Activated CD4-positive, alpha-beta T cell treated with anti-CD3 and anti-CD28 coated beads, Interleukin-2, amount 50 U/mL, for 48 hours (primary cell): ENCODE measurements at regions not wholly inside any gene's neighbourhood (a gene's known extent, or its start where the extent isn't known, plus 50 kb on each side); places are given as distances from the start of the nearest gene placed in this dataset.

Experiments used
- DNase-seq, 2 experiments: peaks; one replicate each; pipeline ENCODE4 v3.0.0-alpha.2; 2020

- no peak for DNase-seq
Measured at GRCh38 chr7:140239653-140239935, 62.8 kb upstream of the KDM7A start.

GRCh38 chr7:140238778-140239652 lies 62.2 kb upstream of the KDM7A start:
- no peak for DNase-seq

GRCh38 chr7:140237390-140237789 lies 60.6 kb upstream of the KDM7A start:
- no peak for DNase-seq

- DNase-seq, result no peak
Measured at GRCh38 chr7:140236626-140237025, 59.8 kb upstream of the KDM7A start.

GRCh38 chr7:140235114-140235513 lies 58.3 kb upstream of the KDM7A start:
- no peak for DNase-seq

- no peak for DNase-seq
Measured at GRCh38 chr7:140232957-140233917, 56.5 kb upstream of the KDM7A start.

- DNase-seq, result peak in 1 of 2 experiments; percentile 32
Measured at GRCh38 chr7:140231771-140232491, 55.1 kb upstream of the KDM7A start.

GRCh38 chr7:140230861-140231770 lies 54.3 kb upstream of the KDM7A start:
- DNase-seq, result peak; percentile 70 to 76

- peak; percentile 81 to 84 for DNase-seq
Measured at GRCh38 chr7:140230516-140230860, 53.7 kb upstream of the KDM7A start.

GRCh38 chr7:140229591-140230515 lies 53.1 kb upstream of the KDM7A start:
- peak; percentile 61 to 72 for DNase-seq

- DNase-seq, result no peak
Measured at GRCh38 chr7:140229101-140229525, 52.3 kb upstream of the KDM7A start.
